ENCODE measurements at regions not wholly inside any gene's neighbourhood (a gene's known extent, or its start where the extent isn't known, plus 50 kb on each side); places are given as distances from the start of the nearest gene placed in this dataset.

DNA sequence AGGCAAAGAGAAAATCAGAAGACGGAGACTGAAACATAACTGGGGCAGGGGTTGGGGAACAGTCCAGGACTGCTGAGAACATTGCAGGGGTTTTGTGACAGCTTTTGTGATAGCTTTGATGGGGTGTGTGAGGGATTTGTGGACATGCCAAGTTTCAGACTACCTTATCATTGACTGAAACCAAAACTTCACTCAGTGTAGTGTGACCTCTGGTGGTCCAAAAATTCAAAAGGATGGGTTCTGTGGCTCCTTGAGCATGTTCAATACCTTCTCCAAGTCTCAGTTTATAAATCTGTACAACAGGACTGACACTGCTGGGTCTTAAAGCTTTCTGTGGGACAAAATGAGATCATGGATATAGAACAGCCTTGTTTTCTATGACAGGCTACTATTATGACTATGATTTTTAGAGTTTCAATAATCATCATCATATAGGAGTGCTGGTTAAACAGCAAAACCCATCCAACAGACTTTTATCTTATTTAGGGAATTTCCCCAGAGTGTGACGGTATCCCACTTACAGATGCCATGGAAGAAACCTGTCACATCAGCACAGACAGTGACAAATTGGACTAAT is 259.2 kb upstream of the SLC14A2 start:
- TF ChIP-seq GATA3 (IDR thresholded peaks at IDR 0.05; ENCODE audit: low read depth, low read length) = no peak
- TF ChIP-seq GATA2 (IDR thresholded peaks at IDR 0.05; ENCODE audit: low read depth, low read length) = no peak

DNA sequence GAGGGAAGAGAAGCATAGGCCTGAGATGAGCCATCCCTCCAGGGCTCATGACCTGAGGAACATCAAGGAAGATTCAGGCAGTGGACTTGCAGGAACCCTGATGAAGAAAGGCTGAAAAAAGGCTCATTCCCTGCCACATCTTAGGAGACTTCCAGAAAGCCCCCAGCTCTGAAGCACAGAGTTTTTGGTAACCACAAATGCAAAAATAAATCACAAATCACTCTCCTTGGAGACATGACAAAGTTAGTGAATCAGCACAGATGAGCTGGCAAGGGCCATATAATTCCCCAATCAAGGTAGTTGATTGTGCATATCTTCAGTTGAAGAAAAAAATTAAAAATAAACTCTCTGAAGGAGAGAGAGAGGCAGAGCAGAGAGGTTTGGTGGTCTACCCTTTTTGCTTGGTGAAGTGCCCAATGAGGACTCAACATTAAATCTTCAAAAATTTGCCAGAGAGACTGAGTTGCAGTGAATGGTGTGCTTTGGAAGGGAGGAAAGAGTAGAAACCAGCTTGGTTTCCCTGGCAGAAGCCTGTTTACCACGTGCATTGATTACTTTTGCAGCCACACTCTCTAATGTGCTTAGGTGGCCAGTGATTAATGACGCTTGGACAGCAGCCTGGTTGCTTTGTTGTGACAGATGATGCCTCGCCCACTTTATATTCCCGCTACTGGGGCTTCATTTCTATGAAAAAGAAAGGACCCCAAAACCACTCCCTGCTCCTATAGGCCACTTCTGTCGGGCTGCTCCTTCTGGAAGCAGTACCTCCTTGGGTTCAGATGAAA is 257.4 kb upstream of the SLC14A2 start:
- no peak for TF ChIP-seq GATA3 (IDR thresholded peaks at IDR 0.05; ENCODE audit: low read depth, low read length)
- TF ChIP-seq GATA2 (IDR thresholded peaks at IDR 0.05; ENCODE audit: low read depth, low read length) = no peak

DNA sequence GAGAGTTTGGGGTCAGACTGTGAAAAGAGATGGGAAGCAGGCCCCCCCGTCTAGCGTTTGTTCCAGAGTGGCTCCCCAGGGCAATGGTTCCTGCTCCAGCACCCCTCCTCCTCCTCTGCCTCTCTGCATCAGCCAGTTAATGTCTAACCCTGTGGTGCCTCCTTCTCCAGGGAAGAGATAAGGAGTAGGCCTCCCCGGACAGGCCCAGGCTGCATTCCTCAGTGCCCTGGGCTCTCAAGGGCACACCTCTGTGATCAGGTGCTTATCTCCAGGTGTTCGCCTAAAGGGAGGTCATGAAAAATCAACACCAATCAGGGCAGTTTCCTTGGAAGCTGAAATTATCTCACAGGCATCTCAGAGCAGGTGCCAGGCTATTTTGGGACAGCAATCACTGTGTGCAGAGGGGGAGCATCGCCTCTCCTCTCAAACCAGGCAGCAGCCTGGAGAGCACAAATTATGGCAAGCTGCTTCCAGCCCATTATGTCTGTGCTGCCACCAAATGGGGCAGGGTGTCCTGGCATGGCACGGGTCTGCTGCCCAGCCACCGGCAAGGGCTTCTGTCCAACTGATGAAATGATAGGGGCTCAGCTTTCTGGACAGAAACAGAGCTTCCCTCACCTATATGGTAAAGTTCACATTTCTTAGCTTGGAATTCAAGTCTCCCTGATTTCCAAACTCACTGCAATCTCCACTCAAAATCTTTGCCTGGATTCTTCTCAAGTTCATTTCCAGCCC is 255.8 kb upstream of the SLC14A2 start:
- TF ChIP-seq GATA2 (IDR thresholded peaks at IDR 0.05; ENCODE audit: low read depth, low read length) (peak; percentile 95), GATA3 (IDR thresholded peaks at IDR 0.05; ENCODE audit: low read depth, low read length) (peak; percentile 85)

DNA sequence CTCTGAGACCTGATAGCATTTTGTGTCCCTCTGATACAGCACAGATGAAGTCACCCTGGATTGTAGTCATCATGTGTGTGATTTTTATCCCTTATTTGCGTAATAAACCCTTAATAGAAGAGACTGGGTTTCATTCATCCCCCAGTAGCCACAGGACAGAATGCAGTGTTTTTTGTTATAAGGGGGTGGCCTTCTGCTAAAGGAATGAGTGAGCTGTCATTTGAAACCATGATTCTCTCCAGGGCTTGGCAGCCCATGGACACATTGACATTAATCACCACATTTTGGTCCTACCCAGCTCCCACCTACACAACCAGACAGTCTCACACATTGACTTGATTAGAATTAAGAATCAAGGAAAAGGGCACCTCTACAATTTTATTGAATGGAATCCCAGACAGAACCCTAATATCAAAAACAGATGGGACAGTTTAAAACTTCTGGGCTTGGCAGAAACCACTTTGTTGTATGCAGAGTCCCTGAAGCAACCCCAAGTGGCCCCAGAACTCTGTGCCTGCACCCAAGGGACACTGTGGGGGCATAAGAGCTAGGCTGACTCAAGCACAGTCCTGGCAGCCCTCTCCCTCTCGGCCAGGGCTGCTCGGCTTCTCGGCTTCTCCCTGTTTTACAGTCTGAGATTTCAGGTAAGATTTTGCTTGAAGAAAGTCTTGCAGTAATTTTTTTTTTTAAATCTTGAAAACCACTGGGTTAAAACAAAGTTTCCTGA is 254.0 kb upstream of the SLC14A2 start:
- TF ChIP-seq GATA3 (IDR thresholded peaks at IDR 0.05; ENCODE audit: low read depth, low read length) (no peak), GATA2 (IDR thresholded peaks at IDR 0.05; ENCODE audit: low read depth, low read length) (no peak)

DNA sequence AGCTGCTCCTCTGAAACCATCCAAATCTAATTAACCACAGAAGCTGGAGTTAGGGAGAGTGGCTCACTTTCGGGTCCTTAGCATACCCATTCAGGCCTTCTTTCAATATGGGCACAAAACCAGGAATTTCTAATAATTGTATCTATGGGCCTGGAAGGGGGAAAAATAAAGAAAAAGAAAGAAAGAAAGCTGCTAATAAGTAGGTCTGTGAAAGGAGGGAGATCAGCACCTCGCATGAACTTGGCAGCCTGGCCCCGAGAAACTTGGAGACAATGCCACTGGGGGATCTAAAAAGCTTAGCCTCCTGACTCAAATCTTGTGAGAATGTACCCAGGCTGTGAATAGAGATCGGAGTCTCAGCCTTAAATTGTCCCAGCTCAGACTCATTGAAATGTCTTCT is 252.1 kb upstream of the SLC14A2 start:
- TF ChIP-seq GATA2 (IDR thresholded peaks at IDR 0.05; ENCODE audit: low read depth, low read length) (no peak), GATA3 (IDR thresholded peaks at IDR 0.05; ENCODE audit: low read depth, low read length) (no peak)

DNA sequence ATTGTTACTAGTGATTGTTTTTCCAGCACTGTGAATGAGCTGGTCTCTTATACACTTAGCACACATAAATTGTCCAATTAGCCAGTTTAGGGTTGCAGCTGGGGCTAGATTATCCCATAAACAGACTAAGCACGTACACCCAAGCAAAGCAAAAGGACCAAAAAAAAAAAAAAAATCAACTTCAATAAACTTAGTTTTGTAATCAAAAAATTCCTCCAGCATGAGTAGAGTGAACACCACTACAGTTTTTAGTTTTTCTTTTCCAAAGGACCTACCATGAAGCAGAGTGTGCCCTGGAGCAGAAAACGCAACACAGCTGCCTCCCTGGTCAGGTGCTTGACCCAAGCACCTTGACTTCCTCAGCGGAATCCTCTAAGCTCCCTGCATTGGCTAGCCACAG is 249.4 kb upstream of the SLC14A2 start:
- TF ChIP-seq GATA3 (IDR thresholded peaks at IDR 0.05; ENCODE audit: low read depth, low read length) = no peak
- TF ChIP-seq GATA2 (IDR thresholded peaks at IDR 0.05; ENCODE audit: low read depth, low read length) = no peak

DNA sequence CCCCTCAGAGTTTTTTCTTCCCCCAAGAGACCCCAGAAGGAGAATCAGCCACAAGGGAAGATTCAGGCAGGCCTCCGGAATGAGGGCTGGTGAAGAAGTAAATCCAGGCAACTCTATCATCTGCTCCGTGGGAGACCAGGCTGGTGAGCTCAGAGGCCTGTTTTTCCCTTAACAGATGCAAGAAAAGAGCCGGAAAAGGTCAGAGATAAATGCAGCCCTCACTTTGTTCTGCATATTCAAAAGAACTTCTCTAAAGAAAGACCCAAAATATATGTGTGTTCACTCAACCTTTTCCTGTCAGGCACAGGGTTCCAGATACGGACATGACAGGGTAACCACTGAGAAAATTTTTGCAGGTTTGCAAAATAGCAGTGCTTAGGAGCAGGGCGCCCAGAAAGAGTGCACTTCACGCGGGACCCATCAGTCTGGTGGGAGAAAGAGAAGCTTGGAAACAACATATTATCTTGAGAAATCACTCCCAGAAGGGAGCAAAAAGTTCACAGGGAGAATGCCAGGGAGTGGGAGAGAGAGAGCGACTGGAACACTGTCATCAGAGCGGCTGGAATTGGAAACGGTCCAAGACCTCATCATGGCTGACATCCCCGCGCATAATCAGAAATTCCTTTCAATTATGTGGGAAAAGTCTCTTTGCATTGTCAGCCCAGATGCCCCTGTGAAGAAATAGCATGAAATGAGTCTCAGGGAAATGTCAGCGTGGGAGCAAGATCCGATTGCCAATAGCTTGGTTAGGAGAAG is 244.8 kb upstream of the SLC14A2 start:
- TF ChIP-seq GATA3 (IDR thresholded peaks at IDR 0.05; ENCODE audit: low read depth, low read length) = no peak
- TF ChIP-seq GATA2 (IDR thresholded peaks at IDR 0.05; ENCODE audit: low read depth, low read length) = no peak

DNA sequence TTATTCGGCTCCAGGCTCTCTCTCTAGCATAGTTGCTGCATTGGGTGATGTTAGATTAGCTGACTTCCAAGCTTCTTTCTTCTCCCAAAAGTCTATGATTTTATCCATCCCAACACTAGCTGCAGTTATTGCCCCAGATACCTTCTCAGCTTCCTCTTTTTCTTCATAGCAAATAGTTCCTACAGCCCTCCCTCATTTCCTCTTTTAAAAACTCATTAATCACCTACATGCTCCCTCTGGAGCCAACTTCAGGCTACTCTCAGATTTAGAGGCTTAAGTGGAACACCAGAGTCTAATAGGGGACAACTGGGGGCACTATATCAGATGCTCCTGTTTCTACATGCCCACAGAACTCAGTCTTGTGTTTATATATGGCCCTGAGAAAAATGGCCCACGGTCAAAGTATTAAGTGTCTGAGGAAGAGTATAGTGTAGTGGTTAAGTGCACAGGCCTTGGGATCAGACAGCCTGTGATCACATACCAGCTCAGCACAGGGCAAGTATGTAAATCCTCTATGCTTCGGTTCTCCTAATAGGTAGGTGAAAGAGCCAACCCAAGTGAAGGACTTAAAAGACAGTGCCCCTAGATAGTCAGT is 241.9 kb upstream of the SLC14A2 start:
- TF ChIP-seq GATA2 (IDR thresholded peaks at IDR 0.05; ENCODE audit: low read depth, low read length) = no peak
- no peak for TF ChIP-seq GATA3 (IDR thresholded peaks at IDR 0.05; ENCODE audit: low read depth, low read length)

DNA sequence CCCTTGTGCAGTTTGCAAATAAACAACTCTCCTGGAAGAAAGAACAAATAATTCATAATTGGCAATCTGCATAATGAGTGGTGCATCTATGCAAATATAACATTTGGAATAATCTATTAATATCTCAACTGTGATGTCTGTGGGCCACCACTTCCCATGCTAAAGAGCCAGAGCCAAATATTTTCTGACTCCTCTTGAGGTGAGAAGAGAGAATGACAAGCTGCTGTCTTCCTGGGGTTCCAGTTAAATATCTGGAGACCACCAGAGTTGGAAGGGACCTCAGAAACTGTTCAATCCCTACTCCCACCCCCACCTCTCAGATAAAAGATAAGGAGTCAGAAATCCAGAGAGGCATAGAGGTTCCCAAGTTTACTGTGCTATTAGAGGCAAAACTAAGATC is 241.0 kb upstream of the SLC14A2 start:
- TF ChIP-seq GATA2 (IDR thresholded peaks at IDR 0.05; ENCODE audit: low read depth, low read length) (no peak), GATA3 (IDR thresholded peaks at IDR 0.05; ENCODE audit: low read depth, low read length) (no peak)

DNA sequence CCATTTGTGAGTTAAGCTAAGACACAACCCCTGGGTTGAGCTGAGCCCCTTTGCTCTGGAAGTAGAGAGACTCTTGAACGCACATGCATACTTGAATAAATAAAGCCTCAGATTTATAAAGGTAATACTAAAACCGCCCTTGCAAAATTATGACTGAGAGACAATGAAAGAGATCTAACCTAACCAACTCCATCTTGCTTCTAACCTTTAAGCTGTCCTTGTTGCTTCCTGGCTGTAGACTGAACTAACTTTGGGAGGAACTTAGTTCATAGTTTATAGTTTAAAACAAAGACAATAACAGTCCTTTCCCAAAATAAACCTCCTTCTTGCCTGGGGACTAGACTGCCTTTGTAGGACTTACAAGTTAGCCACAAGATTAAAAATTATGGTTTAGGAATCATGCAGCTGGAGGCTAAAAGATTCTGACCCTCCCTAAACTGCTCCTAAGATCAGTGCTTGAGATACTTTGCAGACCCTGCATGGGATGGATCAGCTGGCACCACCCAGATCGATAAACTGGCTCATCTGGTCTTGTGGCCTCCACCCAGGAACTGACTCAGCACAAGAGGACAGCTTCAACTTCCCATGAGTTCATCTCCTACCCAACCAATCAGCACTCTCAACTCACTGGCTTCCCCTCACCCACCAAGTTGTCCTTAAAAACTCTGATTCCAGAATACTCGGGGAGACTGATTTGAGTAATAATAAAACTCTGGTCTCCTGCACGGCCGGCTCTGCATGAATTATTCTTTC is 240.2 kb upstream of the SLC14A2 start:
- TF ChIP-seq GATA3 (IDR thresholded peaks at IDR 0.05; ENCODE audit: low read depth, low read length) (no peak), GATA2 (IDR thresholded peaks at IDR 0.05; ENCODE audit: low read depth, low read length) (no peak)

DNA sequence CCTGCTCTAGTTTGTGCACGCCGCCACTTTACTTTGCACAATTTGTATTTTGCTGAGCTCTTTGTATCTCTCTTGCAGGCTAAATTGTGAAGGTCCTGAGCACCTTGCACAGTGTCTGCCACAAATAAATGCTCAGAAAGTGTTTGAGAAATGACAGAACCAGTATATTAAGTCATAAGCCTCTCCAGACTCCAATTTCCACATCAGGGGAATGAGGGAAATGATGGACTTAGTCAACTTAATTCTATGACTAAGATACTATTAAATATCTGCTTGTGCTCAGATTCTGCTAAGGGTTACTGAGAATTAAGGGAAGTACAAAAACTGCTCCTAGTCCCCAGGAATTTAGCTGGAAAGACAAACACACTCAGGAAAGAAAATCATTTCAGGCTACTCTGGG is 239.1 kb upstream of the SLC14A2 start:
- TF ChIP-seq GATA2 (IDR thresholded peaks at IDR 0.05; ENCODE audit: low read depth, low read length) = no peak
- TF ChIP-seq GATA3 (IDR thresholded peaks at IDR 0.05; ENCODE audit: low read depth, low read length) = no peak

DNA sequence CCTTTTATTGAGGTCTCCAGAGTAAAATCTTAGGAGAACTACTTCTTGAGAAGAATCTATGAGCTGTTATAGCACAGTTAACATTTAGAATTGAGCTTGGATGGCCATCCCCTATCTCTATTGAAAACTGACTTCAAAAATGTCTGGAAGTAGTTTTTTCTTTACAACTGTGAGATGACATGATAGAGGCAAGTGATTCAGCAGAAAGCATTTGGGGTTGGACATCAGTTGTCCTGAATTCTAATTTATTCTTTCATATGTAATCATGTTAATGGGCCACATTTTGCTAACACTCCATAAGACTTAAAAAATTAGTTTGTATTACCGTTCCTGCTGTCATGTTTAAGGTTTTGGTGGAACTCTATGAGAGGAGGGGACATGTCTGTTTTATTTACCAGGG is 237.0 kb upstream of the SLC14A2 start:
- TF ChIP-seq GATA2 (IDR thresholded peaks at IDR 0.05; ENCODE audit: low read depth, low read length) (no peak), GATA3 (IDR thresholded peaks at IDR 0.05; ENCODE audit: low read depth, low read length) (no peak)
